ENCODE measurements at regions not wholly inside any gene's neighbourhood (a gene's known extent, or its start where the extent isn't known, plus 50 kb on each side); places are given as distances from the start of the nearest gene placed in this dataset.

- peaks cover 7% of the 10 kb centered on the region; the same call in 2 of the 3 replicates for H3K9me3 Mint-ChIP-seq
- no peak overlapping the region for H3K4me3 ChIP-seq
- H3K4me3 Mint-ChIP-seq, result no peak overlapping the region
- H3K27ac Mint-ChIP-seq, result no peak overlapping the region
- H3K4me1 ChIP-seq (ENCODE audit: insufficient read depth), result peaks cover 37% of the 10 kb centered on the region
- H3K4me1 Mint-ChIP-seq, result peaks cover 77% of the 10 kb centered on the region
- no peak for DNase-seq (ENCODE audit: low spot score)
- H4K20me1 ChIP-seq (replicated peaks; ENCODE audit: insufficient read depth), result peaks cover 79% of the 10 kb centered on the region
- H3K36me3 ChIP-seq (ENCODE audit: insufficient read depth), result no peaks in the 10 kb centered on the region; the same call in 1 of the 2 replicates
- H3F3A ChIP-seq (replicated peaks; ENCODE audit: low read depth), result peaks cover 16% of the 10 kb centered on the region
- no peak for TF ChIP-seq NANOG (IDR thresholded peaks at IDR 0.05; ENCODE audit: borderline replicate concordance)
- TF ChIP-seq JUNB (IDR thresholded peaks at IDR 0.05; ENCODE audit: unreplicated experiment), result no peak
- TF ChIP-seq REST (IDR thresholded peaks at IDR 0.05; ENCODE audit: unreplicated experiment), result no peak
- TF ChIP-seq STAT1 (IDR thresholded peaks at IDR 0.05; ENCODE audit: unreplicated experiment), result no peak
- no peak for TF ChIP-seq CTCF (conservative IDR thresholded peaks at IDR 0.05; ENCODE audit: low read depth in 2 of 2)
- TF ChIP-seq CREB1 (CRISPR knock-in tag; IDR thresholded peaks at IDR 0.05; ENCODE audit: low read depth), result no peak
- no peak for TF ChIP-seq EZH2phosphoT487 (IDR thresholded peaks at IDR 0.05; ENCODE audit: unreplicated experiment)
- TF ChIP-seq EZH2 (IDR thresholded peaks at IDR 0.05; ENCODE audit: low read depth, unreplicated experiment), result no peak
- TF ChIP-seq ZNF462 (CRISPR knock-in tag; IDR thresholded peaks at IDR 0.05), result no peak
- TF ChIP-seq ZNF114 (CRISPR knock-in tag; IDR thresholded peaks at IDR 0.05), result no peak
- no peak for TF ChIP-seq POLR2AphosphoS5 (IDR thresholded peaks at IDR 0.05; ENCODE audit: low read depth)
- no peak for TF ChIP-seq ZNF331 (CRISPR knock-in tag; IDR thresholded peaks at IDR 0.05; ENCODE audit: low read depth)
- no peak for TF ChIP-seq ETS1 (IDR thresholded peaks at IDR 0.05)
- peaks cover 100% of the 10 kb centered on the region for H3K79me2 ChIP-seq (replicated peaks; ENCODE audit: insufficient read depth)
- H3K4me2 ChIP-seq, result no peak overlapping the region
- ATAC-seq, result no peak
- peaks cover 54% of the 10 kb centered on the region for H3K36me3 Mint-ChIP-seq (ENCODE audit: low read depth)
- H3K27ac ChIP-seq (ENCODE audit: low read depth), result no peak overlapping the region
- H3K27me3 Mint-ChIP-seq (ENCODE audit: insufficient read depth, low read depth, poor library complexity), result peaks cover 12% of the 10 kb centered on the region
- H3K9me2 ChIP-seq (ENCODE audit: insufficient read depth), result no peaks in the 10 kb centered on the region
- H2AFZ ChIP-seq, result no peak overlapping the region
- no peaks in the 10 kb centered on the region for H3K27me3 ChIP-seq (ENCODE audit: insufficient read depth)
Observed at GRCh38 chr12:125197326-125197725, 132.1 kb downstream of the AACS start.
